ENCODE measurements at regions not wholly inside any gene's neighbourhood (a gene's known extent, or its start where the extent isn't known, plus 50 kb on each side); places are given as distances from the start of the nearest gene placed in this dataset.

DNA sequence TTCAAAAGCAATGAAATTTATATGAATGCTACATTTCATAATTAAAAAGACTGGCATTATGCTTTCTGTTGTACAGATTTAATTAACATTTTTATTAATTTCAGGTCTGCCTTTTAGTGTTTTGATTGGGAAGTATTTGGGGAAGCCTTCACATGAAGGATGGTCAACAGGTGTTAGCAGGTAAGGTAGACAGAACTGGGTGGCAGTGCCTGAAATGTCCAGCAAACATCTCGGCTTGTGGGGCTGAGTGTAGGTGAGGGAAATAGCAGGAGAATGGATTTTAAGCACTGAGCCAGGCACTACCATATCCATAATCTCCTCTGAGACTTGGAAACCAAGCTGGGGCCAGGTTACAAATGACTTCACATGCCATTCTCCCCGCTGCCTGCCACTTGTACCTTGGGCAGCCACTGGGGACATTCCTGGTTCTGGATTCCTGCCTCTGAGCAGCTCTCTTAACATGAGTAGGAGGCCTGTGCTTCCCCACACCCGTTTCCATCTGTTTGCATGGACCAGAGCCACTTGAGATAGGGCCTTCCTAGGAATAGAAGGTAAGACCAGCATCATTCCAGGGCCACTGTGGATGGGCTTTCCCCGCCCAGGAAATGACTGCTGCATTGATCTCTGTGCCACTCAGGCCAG lies 125.9 kb upstream of the HES1 start:
- no peak for DNase-seq (ENCODE audit: low read depth in 3 of 3)

GRCh38 chr3:194011807-194012206 lies 124.1 kb upstream of the HES1 start:
- DNase-seq (ENCODE audit: low read depth in 3 of 3), result no peak

GRCh38 chr3:194013928-194014327 lies 122.0 kb upstream of the HES1 start:
- no peak for DNase-seq (ENCODE audit: low read depth in 3 of 3)

DNA sequence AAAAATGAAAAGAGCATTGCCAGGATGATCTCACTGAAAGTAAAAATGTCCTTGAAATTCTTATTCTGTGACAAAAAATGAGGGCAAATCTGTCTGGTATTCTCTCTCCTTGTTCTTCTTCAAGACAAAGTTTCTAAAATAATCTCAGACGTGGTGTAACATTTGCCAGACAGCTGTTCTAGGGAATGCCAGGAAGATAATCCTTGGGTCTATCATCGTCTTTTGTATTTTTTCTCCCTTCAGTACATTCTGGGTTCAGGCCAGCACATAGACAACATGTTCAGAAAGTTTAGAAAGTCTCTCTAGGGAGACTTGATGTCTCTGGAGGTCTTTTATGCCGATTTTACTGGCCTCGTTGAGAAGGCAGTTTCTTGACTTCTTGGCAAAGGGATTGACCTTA lies 121.2 kb upstream of the HES1 start:
- DNase-seq (ENCODE audit: low read depth in 3 of 3), result no peak

DNA sequence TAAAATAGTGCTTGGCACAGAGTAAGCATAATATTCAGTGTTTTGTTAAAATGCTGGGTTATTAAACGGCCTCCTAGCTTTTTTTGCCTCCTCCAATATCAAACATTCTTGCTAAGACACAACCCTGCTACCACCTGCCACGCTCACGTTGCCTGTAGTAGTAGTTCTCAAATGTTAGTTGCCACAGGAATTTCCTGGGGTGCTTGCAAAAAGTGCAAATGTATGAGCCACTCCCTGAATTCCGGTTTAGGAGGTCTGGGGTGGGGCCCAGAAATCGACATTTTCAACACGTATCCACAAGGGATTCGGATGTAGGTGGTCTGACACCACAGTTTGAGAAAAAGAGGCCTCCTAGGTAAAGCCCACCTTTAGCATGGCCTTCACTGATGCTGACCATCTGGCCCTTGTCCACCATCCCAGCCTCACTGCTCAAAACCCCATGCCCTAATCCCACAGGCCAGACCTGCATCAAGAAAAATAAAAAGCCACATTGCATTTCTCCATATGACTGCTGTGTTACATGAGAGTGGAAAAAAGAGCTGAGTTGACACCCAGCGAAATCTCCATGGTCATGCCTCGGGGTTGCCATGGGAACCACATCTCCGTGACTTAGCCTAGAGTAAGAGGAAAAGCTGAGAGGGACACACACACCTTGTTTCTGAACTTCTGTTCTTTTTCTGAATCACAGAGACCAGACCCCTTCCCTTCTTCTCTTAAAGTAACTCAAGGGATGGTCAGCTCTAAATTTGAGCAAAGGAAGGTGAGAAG lies 116.4 kb upstream of the HES1 start:
- no peak for DNase-seq (ENCODE audit: low read depth in 3 of 3)

DNA sequence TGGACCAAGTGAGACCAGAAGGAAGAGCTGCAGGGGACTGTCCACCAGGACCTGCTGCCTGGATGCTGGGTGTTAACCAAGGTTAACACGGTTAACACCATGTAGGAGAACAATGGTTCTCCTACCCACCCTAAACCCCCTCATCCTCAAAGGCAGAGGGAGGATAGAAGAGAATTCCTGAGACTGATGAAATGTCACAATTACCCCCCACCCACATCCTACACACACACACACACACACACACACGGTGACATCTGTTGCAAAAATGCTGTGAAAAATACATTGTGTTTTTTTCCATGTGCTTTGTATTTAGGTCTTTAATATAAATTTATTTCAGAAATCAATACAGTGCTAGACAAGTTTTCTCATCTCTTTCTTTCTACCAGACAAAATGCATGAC lies 113.9 kb upstream of the HES1 start:
- no peak for DNase-seq (ENCODE audit: low read depth in 3 of 3)

GRCh38 chr3:194022816-194023215 lies 113.1 kb upstream of the HES1 start:
- no peak for DNase-seq (ENCODE audit: low read depth in 3 of 3)

- DNase-seq (ENCODE audit: low read depth in 3 of 3), result no peak
These were observed 112.3 kb upstream of the HES1 start for GRCh38 chr3:194023501-194024280.

DNA sequence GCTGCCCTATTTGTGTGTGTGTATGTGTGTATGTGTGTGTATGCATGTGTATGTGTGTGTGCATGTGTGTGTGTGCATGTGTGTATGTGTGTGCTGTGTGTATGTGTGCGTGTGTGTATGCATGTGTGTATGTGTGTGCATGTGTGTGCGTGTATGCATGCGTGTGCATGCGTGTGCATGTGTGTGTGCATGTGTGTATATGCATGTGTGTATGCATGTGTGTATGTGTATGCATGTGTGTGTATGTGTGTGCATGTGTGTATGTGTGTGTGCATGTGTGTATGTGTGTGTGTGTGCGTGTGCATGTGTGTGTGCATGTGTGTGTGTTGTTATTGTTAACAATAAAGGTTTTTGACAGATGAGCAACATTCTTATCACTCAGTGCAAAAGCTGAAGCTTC lies 110.8 kb upstream of the HES1 start:
- no peak for DNase-seq (ENCODE audit: low read depth in 3 of 3)

GRCh38 chr3:194025951-194026350 lies 110.0 kb upstream of the HES1 start:
- DNase-seq (ENCODE audit: low read depth in 3 of 3), result no peak

DNA sequence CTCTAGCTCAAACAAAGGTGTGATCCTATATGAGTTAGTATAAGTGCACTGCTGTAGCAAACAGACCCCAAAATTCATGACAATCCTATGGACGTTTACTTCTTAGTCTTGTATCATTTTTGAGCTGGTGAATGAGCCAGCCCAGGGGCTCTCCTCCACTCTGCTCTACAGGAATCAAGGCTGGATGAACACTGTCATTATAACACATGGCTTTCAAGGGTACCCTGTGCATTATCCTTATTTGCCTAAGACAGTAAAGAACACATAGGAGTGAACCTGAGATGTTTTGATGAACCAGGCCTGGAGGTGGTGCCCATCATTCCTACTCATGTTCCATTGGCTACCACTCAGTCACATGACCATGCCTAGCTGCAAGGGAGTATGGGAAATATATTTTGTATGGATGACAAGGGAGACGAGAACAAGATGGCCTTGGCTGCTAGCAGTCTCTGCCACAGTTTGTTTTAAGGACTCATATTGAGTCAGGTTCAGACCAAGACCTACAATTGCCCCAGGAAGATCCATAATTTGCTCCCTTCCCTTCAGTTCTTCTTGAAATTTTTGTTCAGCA lies 107.4 kb upstream of the HES1 start:
- DNase-seq (ENCODE audit: low read depth in 3 of 3), result no peak

GRCh38 chr3:194029846-194030245 lies 106.1 kb upstream of the HES1 start:
- DNase-seq (ENCODE audit: low read depth in 3 of 3), result no peak

- DNase-seq (ENCODE audit: low read depth in 3 of 3), result no peak
These were observed 105.6 kb upstream of the HES1 start for GRCh38 chr3:194030372-194030771.

DNA sequence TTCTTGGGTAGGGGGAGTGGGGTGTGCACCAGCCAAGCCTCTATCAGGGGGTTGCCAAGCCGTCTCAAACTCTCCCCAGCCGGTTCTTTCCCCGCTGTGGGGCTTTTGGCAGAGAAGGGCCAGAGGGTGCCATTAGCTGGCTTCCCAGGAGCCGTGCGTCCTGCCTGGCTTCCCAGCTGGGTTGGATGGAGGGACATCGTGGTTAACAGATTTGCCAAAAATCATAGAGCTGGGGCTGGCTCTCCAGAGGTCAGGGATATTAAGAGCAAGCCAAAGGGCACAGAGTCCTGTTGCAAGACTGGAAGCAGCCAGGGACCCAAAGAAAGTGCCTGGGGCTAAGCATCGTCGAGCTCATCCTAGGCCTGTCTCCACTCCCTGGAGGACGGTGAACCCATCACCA lies 104.6 kb upstream of the HES1 start:
- DNase-seq (ENCODE audit: low read depth in 3 of 3), result no peak

GRCh38 chr3:194031867-194032635 lies 103.9 kb upstream of the HES1 start:
- DNase-seq (ENCODE audit: low read depth in 3 of 3), result no peak

DNA sequence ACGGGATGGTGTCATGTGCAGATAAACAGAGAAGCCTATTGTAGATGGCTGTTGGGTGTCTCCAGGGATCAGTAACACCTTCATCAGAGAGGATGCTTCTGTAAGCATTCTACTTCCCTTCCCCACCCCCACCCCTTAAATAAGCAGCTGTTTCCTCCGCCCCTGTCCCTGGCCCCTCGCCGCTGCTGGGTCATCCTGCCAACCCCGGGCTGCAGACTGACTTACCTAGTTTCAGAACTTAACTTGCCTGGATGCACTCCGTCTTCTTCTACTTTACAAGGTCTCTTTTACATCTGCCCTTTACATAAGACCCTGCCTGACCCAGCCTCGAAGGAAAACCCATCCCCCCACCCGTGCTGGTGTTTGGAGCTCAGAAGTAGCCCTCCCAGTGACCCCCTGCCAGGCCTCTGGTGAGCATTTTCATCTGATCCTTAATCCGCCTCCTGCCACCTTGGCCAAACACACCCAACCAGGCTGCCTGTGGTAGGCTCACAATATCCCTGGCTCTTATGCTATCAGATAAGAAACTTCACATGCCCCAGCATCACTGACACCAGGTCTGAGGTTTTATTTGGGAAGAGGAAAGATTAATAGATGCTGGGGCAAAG lies 103.0 kb upstream of the HES1 start:
- DNase-seq (ENCODE audit: low read depth in 3 of 3), result no peak

- no peak for DNase-seq (ENCODE audit: low read depth in 3 of 3)
These were observed 101.3 kb upstream of the HES1 start for GRCh38 chr3:194034346-194035336.

DNA sequence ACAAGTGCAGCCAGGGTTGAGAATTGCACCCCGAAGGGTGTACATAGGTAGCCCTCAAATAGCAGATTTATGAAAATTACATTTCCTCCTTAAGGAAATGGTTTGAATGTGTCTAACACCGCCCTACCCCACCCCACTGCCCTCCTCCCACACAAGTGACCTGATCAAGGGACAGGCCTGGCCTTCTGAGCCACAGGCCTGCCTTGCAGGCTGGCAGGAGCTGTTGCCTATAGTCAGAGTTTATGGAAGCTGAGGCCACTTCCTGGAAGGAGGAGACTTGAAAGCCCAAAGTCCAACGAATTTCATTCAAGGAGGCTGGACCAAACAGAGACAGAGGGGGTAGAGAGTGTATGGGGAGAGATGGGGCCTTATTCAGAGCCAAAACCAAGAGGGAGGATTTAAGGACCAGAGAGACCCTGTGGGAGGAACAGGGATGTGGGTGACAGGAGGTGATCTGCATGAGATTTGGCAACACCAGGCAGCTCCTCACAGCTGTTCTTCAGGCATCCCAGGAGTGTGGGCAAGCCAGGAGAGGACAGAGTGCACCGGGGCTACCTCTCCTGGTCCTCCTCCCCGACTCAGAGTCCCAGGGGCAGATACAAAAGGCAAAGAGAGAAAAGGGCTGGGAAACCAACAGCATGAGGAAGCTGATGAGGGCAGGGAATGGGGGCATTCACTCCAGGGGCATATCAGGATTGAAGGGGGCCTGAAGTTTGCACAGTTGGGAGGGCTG lies 100.4 kb upstream of the HES1 start:
- no peak for DNase-seq (ENCODE audit: low read depth in 3 of 3)

GRCh38 chr3:194036842-194037241 lies 99.1 kb upstream of the HES1 start:
- DNase-seq (ENCODE audit: low read depth in 3 of 3), result no peak
